Prostate gland (tissue), 2 donors: ENCODE measurements at regions not wholly inside any gene's neighbourhood (a gene's known extent, or its start where the extent isn't known, plus 50 kb on each side); places are given as distances from the start of the nearest gene placed in this dataset.

Experiments
- CTCF ChIP-seq, 4 experiments: fragments of 200-600 bp in 2 of 4; fragments of 450-650 bp in 2 of 4; sonication (generic) in 2 of 4; IDR thresholded peaks; 1 replicate in 3 of 4; 2 replicates in 1 of 4; pipeline ENCODE4 v1.5.1; 2016 to 2019; ENCODE audit warnings: antibody characterized with exemption in 4 of 4, mild to moderate bottlenecking in 2 of 4, moderate library complexity in 2 of 4
- POLR2A ChIP-seq: fragments of 450-650 bp; IDR thresholded peaks from one replicate; pipeline ENCODE4 v1.6.1; 2016; ENCODE audit warnings: antibody characterized with exemption, mild to moderate bottlenecking

DNA sequence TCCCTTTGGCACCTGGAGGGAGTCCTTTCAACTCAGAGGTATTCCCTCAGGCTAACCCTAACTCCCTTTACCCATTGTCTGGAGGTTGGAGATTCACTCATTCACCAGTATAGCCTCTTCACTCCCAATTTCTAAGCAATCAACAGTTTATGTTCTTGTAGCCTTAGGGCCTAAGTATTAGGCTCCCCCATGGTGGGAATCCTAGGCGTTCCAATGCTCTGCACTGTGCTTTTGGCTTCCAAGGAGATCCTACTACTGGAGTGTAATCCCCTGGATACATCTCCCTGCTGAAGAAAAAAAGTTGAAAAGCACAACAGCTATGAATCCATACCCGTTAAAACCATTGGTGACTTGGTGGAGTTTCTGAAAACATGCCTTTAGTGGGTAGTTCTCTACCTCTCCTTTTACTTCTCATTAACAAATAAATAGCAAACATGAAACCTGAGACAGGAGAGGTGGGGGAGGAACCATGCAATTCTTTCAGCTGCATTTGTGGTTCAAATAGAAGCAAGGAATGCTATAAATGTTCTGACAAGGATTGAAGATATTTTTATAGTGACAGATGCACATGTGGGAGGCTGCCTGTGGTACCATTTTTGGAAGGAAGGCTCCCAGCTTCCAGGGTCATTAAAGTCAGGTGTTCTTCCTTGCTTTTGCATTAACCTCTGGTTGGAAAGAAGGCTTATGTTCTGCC is 397.1 kb downstream of the DMAC1 start:
- TF ChIP-seq CTCF (IDR thresholded peaks at IDR 0.05) (no peak), POLR2A (no peak)
